ENCODE measurements at regions not wholly inside any gene's neighbourhood (a gene's known extent, or its start where the extent isn't known, plus 50 kb on each side); places are given as distances from the start of the nearest gene placed in this dataset.

GRCh38 chr4:10178763-10179162 lies 62.2 kb upstream of the WDR1 start:
- FAIRE-seq = no peak
- 0% methylated on average over 2 of the region's 5 CpGs for WGBS (ENCODE audit: low lambda C conversion rate)
- ChIA-PET POLR2A (no interaction called here), CTCF (ENCODE audit: low intra/inter-chr PET ratio, low total read pairs) (no interaction called here)
- Histone ChIP-seq H2AFZ (ENCODE audit: low read length) (no peak overlapping the region), H3K36me3 (replicated peaks in 1 of 2; ENCODE audit: control insufficient read depth in 1 of 2, insufficient read depth in 2 of 2, low read length in 2 of 2) (no peaks in the 10 kb centered on the region), H3K4me1 (ENCODE audit: insufficient read depth, low read length) (no peaks in the 10 kb centered on the region), H4K20me1 (ENCODE audit: insufficient read depth, low read length) (no peaks in the 10 kb centered on the region), H3K9ac (ENCODE audit: insufficient read depth, low read depth, low read length) (no peak overlapping the region), H3K27ac (ENCODE audit: extremely low read length, insufficient read depth, low read length) (no peak overlapping the region), H3K79me2 (ENCODE audit: insufficient read depth, low read length) (no peaks in the 10 kb centered on the region), H3K4me3 (replicated peaks in 1 of 3; ENCODE audit: insufficient read depth in 1 of 3, low read depth in 2 of 3, low read length in 3 of 3) (no peak overlapping the region), H3K27me3 (ENCODE audit: control insufficient read depth in 1 of 2, insufficient read depth in 2 of 2, low read length in 2 of 2) (0 out of 5 replicates have a peak, but pooled peaks cover 0 to 1% of the 10 kb centered on the region in 2 experiments), H3K9me3 (ENCODE audit: low read length) (no peaks in the 10 kb centered on the region), H3K4me2 (ENCODE audit: low read depth, low read length) (no peak overlapping the region)
- intact Hi-C loops (cut with micrococcal nuclease; ENCODE audit: unreplicated experiment) (no loop called here), in situ Hi-C loops (cut with HindIII; ENCODE audit: extremely low pct_ligation_motif_present, low pct_unique_long_range_greater_than_20kb) (no loop called here)
- ATAC-seq = no peak
- no peak for TF ChIP-seq CREB3 (CRISPR knock-in tag; IDR thresholded peaks at IDR 0.05)
- no peak for TF ChIP-seq SRF (IDR thresholded peaks at IDR 0.05; ENCODE audit: low read depth, low read length)
- TF ChIP-seq MTERF4 (CRISPR knock-in tag; IDR thresholded peaks at IDR 0.05) = no peak
- BruUV-seq (replicated peaks) = no TSS peak
- DNase-seq (ENCODE audit: low spot score) = no peak

GRCh38 chr4:10175626-10176025 lies 59.0 kb upstream of the WDR1 start:
- ATAC-seq = no peak
- no peaks in the 10 kb centered on the region for H4K20me1 ChIP-seq (ENCODE audit: insufficient read depth, low read length)
- no peaks in the 10 kb centered on the region for H3K9me3 ChIP-seq (ENCODE audit: low read length)
- H3K36me3 ChIP-seq (replicated peaks in 1 of 2; ENCODE audit: control insufficient read depth in 1 of 2, insufficient read depth in 2 of 2, low read length in 2 of 2) = no peaks in the 10 kb centered on the region
- 12% methylated on average over 7 of the region's 7 CpGs for WGBS (ENCODE audit: low lambda C conversion rate)
- no peak for DNase-seq (ENCODE audit: low spot score)
- peaks cover 0 to 1% of the 10 kb centered on the region in 2 experiments; a peak in 1 of 5 replicates for H3K27me3 ChIP-seq (ENCODE audit: control insufficient read depth in 1 of 2, insufficient read depth in 2 of 2, low read length in 2 of 2)
- intact Hi-C loops (cut with micrococcal nuclease; ENCODE audit: unreplicated experiment) (no loop called here), in situ Hi-C loops (cut with HindIII; ENCODE audit: extremely low pct_ligation_motif_present, low pct_unique_long_range_greater_than_20kb) (no loop called here)
- BruUV-seq (replicated peaks) = no TSS peak
- no peak overlapping the region for H3K27ac ChIP-seq (ENCODE audit: extremely low read length, insufficient read depth, low read length)
- FAIRE-seq = no peak
- H3K4me3 ChIP-seq (replicated peaks in 1 of 3; ENCODE audit: insufficient read depth in 1 of 3, low read depth in 2 of 3, low read length in 3 of 3) = no peak overlapping the region
- H3K9ac ChIP-seq (ENCODE audit: insufficient read depth, low read depth, low read length) = no peak overlapping the region
- H3K4me2 ChIP-seq (ENCODE audit: low read depth, low read length) = no peak overlapping the region
- no peaks in the 10 kb centered on the region for H3K4me1 ChIP-seq (ENCODE audit: insufficient read depth, low read length)
- no peaks in the 10 kb centered on the region for H3K79me2 ChIP-seq (ENCODE audit: insufficient read depth, low read length)
- CTCF ChIA-PET (ENCODE audit: low intra/inter-chr PET ratio, low total read pairs) = no interaction called here
- POLR2A ChIA-PET = no interaction called here
- H2AFZ ChIP-seq (ENCODE audit: low read length) = no peak overlapping the region
- TF ChIP-seq NFAT5 (CRISPR knock-in tag; IDR thresholded peaks at IDR 0.05) (no peak), ZBTB49 (CRISPR knock-in tag; IDR thresholded peaks at IDR 0.05; ENCODE audit: borderline replicate concordance) (no peak), ZBTB21 (CRISPR knock-in tag; IDR thresholded peaks at IDR 0.05) (no peak), NR2F6 (IDR thresholded peaks at IDR 0.05) (no peak), NR2F6 (CRISPR knock-in tag; IDR thresholded peaks at IDR 0.05) (no peak), RXRB (CRISPR knock-in tag; IDR thresholded peaks at IDR 0.05; ENCODE audit: borderline replicate concordance) (no peak)
